ENCODE measurements at regions not wholly inside any gene's neighbourhood (a gene's known extent, or its start where the extent isn't known, plus 50 kb on each side); places are given as distances from the start of the nearest gene placed in this dataset.

DNA sequence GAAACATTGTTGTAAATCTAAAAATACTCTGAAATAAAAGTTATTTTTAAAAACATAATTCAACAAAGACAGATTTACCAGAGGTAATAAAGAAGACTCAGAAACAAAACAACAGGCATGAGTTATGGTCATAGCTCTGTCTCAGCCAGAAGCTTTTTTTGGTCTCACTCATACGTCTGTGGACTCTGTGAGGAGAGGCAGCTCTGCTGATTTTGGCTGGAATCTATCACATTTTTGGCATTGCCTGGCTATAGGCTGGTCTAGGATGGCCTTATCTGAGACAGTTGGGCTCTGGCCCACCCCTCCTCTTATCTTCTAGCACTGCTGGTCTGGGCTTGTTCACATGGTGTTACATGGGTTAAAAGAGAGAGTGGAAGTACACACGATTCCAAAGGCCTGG is 514.0 kb upstream of the BTBD3 start:
- H3K36me3 Mint-ChIP-seq (ENCODE audit: low read depth, unreplicated experiment) = no peaks in the 10 kb centered on the region
- Histone ChIP-seq H3K4me3 (ENCODE audit: insufficient read depth, low read depth, low read length) (no peak overlapping the region), H3K9ac (ENCODE audit: low read length) (no peak overlapping the region), H3K4me1 (ENCODE audit: insufficient read depth, low read length) (no peaks in the 10 kb centered on the region), H3K27me3 (ENCODE audit: insufficient read depth, low read length) (no peaks in the 10 kb centered on the region), H3K4me2 (ENCODE audit: low read length) (no peak overlapping the region), H3K36me3 (ENCODE audit: insufficient read depth, low read length) (no peaks in the 10 kb centered on the region), H2AFZ (ENCODE audit: low read depth, low read length) (no peak overlapping the region), H3K27ac (ENCODE audit: low read depth, low read length) (no peak overlapping the region), H3K79me2 (ENCODE audit: insufficient read depth, low read length) (no peaks in the 10 kb centered on the region), H3K9me3 (ENCODE audit: insufficient read depth, low read depth, low read length) (no peaks in the 10 kb centered on the region), H4K20me1 (ENCODE audit: insufficient read depth, low read length) (no peaks in the 10 kb centered on the region)
- H3K4me1 Mint-ChIP-seq (ENCODE audit: low read depth, unreplicated experiment) = peaks cover 7% of the 10 kb centered on the region
- H3K4me3 Mint-ChIP-seq (ENCODE audit: unreplicated experiment) = no peak overlapping the region
- no peaks in the 10 kb centered on the region for H3K9me3 Mint-ChIP-seq (ENCODE audit: unreplicated experiment)
- H3K27me3 Mint-ChIP-seq (ENCODE audit: low read depth, unreplicated experiment) = no peaks in the 10 kb centered on the region
- peak; percentile 54 for FAIRE-seq
- peak overlapping the region; percentile 5 for H3K27ac Mint-ChIP-seq (ENCODE audit: unreplicated experiment)
- TF ChIP-seq EZH2 (IDR thresholded peaks at IDR 0.05; ENCODE audit: insufficient read depth, low read length) = no peak
- TF ChIP-seq, protein P1, sequence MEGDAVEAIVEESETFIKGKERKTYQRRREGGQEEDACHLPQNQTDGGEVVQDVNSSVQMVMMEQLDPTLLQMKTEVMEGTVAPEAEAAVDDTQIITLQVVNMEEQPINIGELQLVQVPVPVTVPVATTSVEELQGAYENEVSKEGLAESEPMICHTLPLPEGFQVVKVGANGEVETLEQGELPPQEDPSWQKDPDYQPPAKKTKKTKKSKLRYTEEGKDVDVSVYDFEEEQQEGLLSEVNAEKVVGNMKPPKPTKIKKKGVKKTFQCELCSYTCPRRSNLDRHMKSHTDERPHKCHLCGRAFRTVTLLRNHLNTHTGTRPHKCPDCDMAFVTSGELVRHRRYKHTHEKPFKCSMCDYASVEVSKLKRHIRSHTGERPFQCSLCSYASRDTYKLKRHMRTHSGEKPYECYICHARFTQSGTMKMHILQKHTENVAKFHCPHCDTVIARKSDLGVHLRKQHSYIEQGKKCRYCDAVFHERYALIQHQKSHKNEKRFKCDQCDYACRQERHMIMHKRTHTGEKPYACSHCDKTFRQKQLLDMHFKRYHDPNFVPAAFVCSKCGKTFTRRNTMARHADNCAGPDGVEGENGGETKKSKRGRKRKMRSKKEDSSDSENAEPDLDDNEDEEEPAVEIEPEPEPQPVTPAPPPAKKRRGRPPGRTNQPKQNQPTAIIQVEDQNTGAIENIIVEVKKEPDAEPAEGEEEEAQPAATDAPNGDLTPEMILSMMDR (IDR thresholded peaks at IDR 0.05; ENCODE audit: insufficient read depth, low read depth, low read length) = no peak
- peak; percentile 77 for DNase-seq (ENCODE audit: low read depth)

DNA sequence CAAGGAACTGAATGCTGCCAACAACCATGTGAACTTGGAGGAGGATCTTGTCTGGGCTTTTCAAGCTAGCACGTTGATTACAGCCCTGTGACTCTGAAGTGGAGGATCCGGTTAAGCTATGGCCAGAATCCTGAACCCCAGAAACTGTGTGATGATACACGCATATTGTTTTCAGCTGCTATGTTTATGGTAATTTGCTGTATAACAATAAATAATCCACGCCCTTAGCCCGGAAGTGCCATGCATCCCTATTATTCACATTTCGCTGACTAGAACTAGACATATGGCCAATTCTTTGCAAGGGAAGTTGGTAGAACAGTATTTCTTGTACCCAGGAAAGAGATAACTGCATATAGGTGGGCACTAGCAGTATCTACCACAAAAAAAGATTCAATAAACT is 510.8 kb upstream of the BTBD3 start:
- Mint-ChIP-seq H3K36me3 (ENCODE audit: low read depth, unreplicated experiment) (no peaks in the 10 kb centered on the region), H3K27ac (ENCODE audit: unreplicated experiment) (no peak overlapping the region), H3K4me1 (ENCODE audit: low read depth, unreplicated experiment) (peaks cover 7% of the 10 kb centered on the region), H3K4me3 (ENCODE audit: unreplicated experiment) (no peak overlapping the region), H3K9me3 (ENCODE audit: unreplicated experiment) (no peaks in the 10 kb centered on the region), H3K27me3 (ENCODE audit: low read depth, unreplicated experiment) (no peaks in the 10 kb centered on the region)
- no peak overlapping the region for H3K4me2 ChIP-seq (ENCODE audit: low read length)
- H3K27me3 ChIP-seq (ENCODE audit: insufficient read depth, low read length) = no peaks in the 10 kb centered on the region
- no peak for DNase-seq (ENCODE audit: low read depth)
- no peaks in the 10 kb centered on the region for H3K36me3 ChIP-seq (ENCODE audit: insufficient read depth, low read length)
- no peak overlapping the region for H3K27ac ChIP-seq (ENCODE audit: low read depth, low read length)
- no peak overlapping the region for H3K9ac ChIP-seq (ENCODE audit: low read length)
- H2AFZ ChIP-seq (ENCODE audit: low read depth, low read length) = no peak overlapping the region
- no peaks in the 10 kb centered on the region for H3K4me1 ChIP-seq (ENCODE audit: insufficient read depth, low read length)
- no peak for FAIRE-seq
- no peaks in the 10 kb centered on the region for H4K20me1 ChIP-seq (ENCODE audit: insufficient read depth, low read length)
- H3K9me3 ChIP-seq (ENCODE audit: insufficient read depth, low read depth, low read length) = no peaks in the 10 kb centered on the region
- no peak overlapping the region for H3K4me3 ChIP-seq (ENCODE audit: insufficient read depth, low read depth, low read length)
- H3K79me2 ChIP-seq (ENCODE audit: insufficient read depth, low read length) = no peaks in the 10 kb centered on the region
- TF ChIP-seq, protein P1 (IDR thresholded peaks at IDR 0.05; ENCODE audit: insufficient read depth, low read depth, low read length) = no peak
- no peak for TF ChIP-seq EZH2 (IDR thresholded peaks at IDR 0.05; ENCODE audit: insufficient read depth, low read length)

DNA sequence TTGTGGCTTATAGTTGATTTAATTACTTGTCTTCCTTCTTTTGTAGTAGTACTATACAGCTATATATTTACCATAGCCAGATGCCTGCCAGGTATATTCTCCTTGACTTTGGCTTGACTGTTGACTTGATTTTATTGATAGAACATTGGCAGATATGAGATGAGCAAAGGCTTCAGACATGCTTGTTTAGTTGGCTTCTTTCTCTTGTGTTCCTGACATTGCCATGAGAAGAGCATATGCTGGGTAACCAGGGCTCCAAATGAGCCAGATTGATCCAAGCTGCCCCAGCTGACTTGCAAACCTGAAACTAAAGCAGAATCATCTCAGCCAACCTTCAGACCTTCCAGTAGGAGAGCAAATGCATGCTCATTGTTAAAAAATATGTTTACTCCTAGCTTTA is 508.1 kb upstream of the BTBD3 start:
- Mint-ChIP-seq H3K9me3 (ENCODE audit: unreplicated experiment) (no peaks in the 10 kb centered on the region), H3K27ac (ENCODE audit: unreplicated experiment) (no peak overlapping the region), H3K4me1 (ENCODE audit: low read depth, unreplicated experiment) (peaks cover 6% of the 10 kb centered on the region), H3K27me3 (ENCODE audit: low read depth, unreplicated experiment) (no peaks in the 10 kb centered on the region), H3K36me3 (ENCODE audit: low read depth, unreplicated experiment) (no peaks in the 10 kb centered on the region), H3K4me3 (ENCODE audit: unreplicated experiment) (no peak overlapping the region)
- no peaks in the 10 kb centered on the region for H3K4me1 ChIP-seq (ENCODE audit: insufficient read depth, low read length)
- H3K9ac ChIP-seq (ENCODE audit: low read length) = no peak overlapping the region
- H3K4me3 ChIP-seq (ENCODE audit: insufficient read depth, low read depth, low read length) = no peak overlapping the region
- TF ChIP-seq EZH2 (IDR thresholded peaks at IDR 0.05; ENCODE audit: insufficient read depth, low read length) = no peak
- TF ChIP-seq, protein P1 (IDR thresholded peaks at IDR 0.05; ENCODE audit: insufficient read depth, low read depth, low read length) = no peak
- FAIRE-seq (no peak), DNase-seq (ENCODE audit: low read depth) (no peak)
- no peaks in the 10 kb centered on the region for H3K9me3 ChIP-seq (ENCODE audit: insufficient read depth, low read depth, low read length)
- no peaks in the 10 kb centered on the region for H3K27me3 ChIP-seq (ENCODE audit: insufficient read depth, low read length)
- H3K79me2 ChIP-seq (ENCODE audit: insufficient read depth, low read length) = no peaks in the 10 kb centered on the region
- H3K4me2 ChIP-seq (ENCODE audit: low read length) = no peak overlapping the region
- H3K27ac ChIP-seq (ENCODE audit: low read depth, low read length) = no peak overlapping the region
- H3K36me3 ChIP-seq (ENCODE audit: insufficient read depth, low read length) = no peaks in the 10 kb centered on the region
- no peaks in the 10 kb centered on the region for H4K20me1 ChIP-seq (ENCODE audit: insufficient read depth, low read length)
- H2AFZ ChIP-seq (ENCODE audit: low read depth, low read length) = no peak overlapping the region
